ENCODE measurements at regions not wholly inside any gene's neighbourhood (a gene's known extent, or its start where the extent isn't known, plus 50 kb on each side); places are given as distances from the start of the nearest gene placed in this dataset.

GRCh38 chr6:14748679-14749078, 497.2 kb upstream of the JARID2 start:
- FAIRE-seq = no peak

GRCh38 chr6:14750059-14750661, 495.7 kb upstream of the JARID2 start:
- no peak for FAIRE-seq

GRCh38 chr6:14751645-14752175, 494.2 kb upstream of the JARID2 start:
- FAIRE-seq = no peak

GRCh38 chr6:14754751-14755513, 490.9 kb upstream of the JARID2 start:
- FAIRE-seq = no peak

GRCh38 chr6:14756340-14756739, 489.5 kb upstream of the JARID2 start:
- no peak for FAIRE-seq

- no peak for FAIRE-seq
Observed at GRCh38 chr6:14757014-14757413, 488.9 kb upstream of the JARID2 start.

GRCh38 chr6:14757418-14757817, 488.5 kb upstream of the JARID2 start:
- no peak for FAIRE-seq

GRCh38 chr6:14758421-14759081, 487.3 kb upstream of the JARID2 start:
- FAIRE-seq = no peak

GRCh38 chr6:14759976-14760672, 485.7 kb upstream of the JARID2 start:
- no peak for FAIRE-seq

- no peak for FAIRE-seq
Observed at GRCh38 chr6:14762077-14762476, 483.8 kb upstream of the JARID2 start.

- no peak for FAIRE-seq
Observed at GRCh38 chr6:14763139-14763538, 482.7 kb upstream of the JARID2 start.

GRCh38 chr6:14763616-14764015, 482.3 kb upstream of the JARID2 start:
- FAIRE-seq = no peak

GRCh38 chr6:14765106-14765505, 480.8 kb upstream of the JARID2 start:
- no peak for FAIRE-seq

- FAIRE-seq = no peak
Observed at GRCh38 chr6:14765721-14766390, 480.0 kb upstream of the JARID2 start.

GRCh38 chr6:14766391-14766994, 479.4 kb upstream of the JARID2 start:
- no peak for FAIRE-seq

- no peak for FAIRE-seq
Observed at GRCh38 chr6:14767226-14767625, 478.6 kb upstream of the JARID2 start.

- FAIRE-seq = no peak
Observed at GRCh38 chr6:14770040-14770439, 475.8 kb upstream of the JARID2 start.

GRCh38 chr6:14770572-14770971, 475.3 kb upstream of the JARID2 start:
- no peak for FAIRE-seq

GRCh38 chr6:14771016-14771415, 474.9 kb upstream of the JARID2 start:
- no peak for FAIRE-seq

- no peak for FAIRE-seq
Observed at GRCh38 chr6:14772188-14772587, 473.7 kb upstream of the JARID2 start.

GRCh38 chr6:14775528-14775927, 470.3 kb upstream of the JARID2 start:
- FAIRE-seq = no peak

GRCh38 chr6:14776307-14776706, 469.6 kb upstream of the JARID2 start:
- no peak for FAIRE-seq
